HEK293T (cell line): ENCODE measurements at regions not wholly inside any gene's neighbourhood (a gene's known extent, or its start where the extent isn't known, plus 50 kb on each side); places are given as distances from the start of the nearest gene placed in this dataset.

Experiments
- CTCF ChIA-PET: fragments of 350-600 bp; formaldehyde crosslinking; extraction: SDS; loops from one replicate; lab custom pipeline; 2021; ENCODE audit warnings: antibody characterized with exemption, inconsistent platforms; lab: Yijun Ruan, JAX
- POLR2A ChIA-PET: fragments of 350-600 bp; formaldehyde crosslinking; extraction: SDS; loops from one replicate; lab custom pipeline; 2020; ENCODE audit warnings: antibody characterized with exemption, inconsistent platforms; lab: Yijun Ruan, JAX
- DNase-seq: peaks from one replicate; pipeline ENCODE4 v3.0.0; 2012; ENCODE audit warnings: mixed read lengths; ENCODE audit errors: extremely low spot score
- ARNT ChIP-seq: fragments of 450-650 bp; IDR thresholded peaks from 2 replicates; pipeline ENCODE4 v1.6.1; 2017; ENCODE audit warnings: mild to moderate bottlenecking
- BHLHE40 ChIP-seq: fragments of 450-650 bp; IDR thresholded peaks from 2 replicates; pipeline ENCODE4 v1.6.1; 2016; ENCODE audit warnings: mild to moderate bottlenecking, moderate library complexity, borderline replicate concordance
- CTBP1 ChIP-seq: fragments of 450-650 bp; IDR thresholded peaks from 2 replicates; pipeline ENCODE4 v1.6.1; 2016; ENCODE audit warnings: borderline replicate concordance
- ELF4 ChIP-seq: fragments of 450-650 bp; IDR thresholded peaks from 2 replicates; pipeline ENCODE4 v1.6.1; 2017; ENCODE audit warnings: antibody characterized with exemption
- FOXA1 ChIP-seq: fragments of 450-650 bp; IDR thresholded peaks from 2 replicates; pipeline ENCODE4 v1.6.1; 2016; ENCODE audit warnings: mild to moderate bottlenecking
- FOXK2 ChIP-seq: fragments of 450-650 bp; IDR thresholded peaks from 2 replicates; pipeline ENCODE4 v1.6.1; 2016; ENCODE audit warnings: mild to moderate bottlenecking
- FOXM1 ChIP-seq: fragments of 450-650 bp; IDR thresholded peaks from 2 replicates; pipeline ENCODE4 v1.6.1; 2017; ENCODE audit warnings: mild to moderate bottlenecking, borderline replicate concordance
- HDGF ChIP-seq: fragments of 450-650 bp; IDR thresholded peaks from 2 replicates; pipeline ENCODE4 v1.6.1; 2017; ENCODE audit warnings: antibody characterized with exemption, borderline replicate concordance
- L3MBTL2 ChIP-seq: fragments of 450-650 bp; conservative IDR thresholded peaks from 2 replicates; pipeline ENCODE4 v1.6.1; 2016; ENCODE audit warnings: mild to moderate bottlenecking
- LEF1 ChIP-seq: fragments of 450-650 bp; IDR thresholded peaks from 2 replicates; pipeline ENCODE4 v1.6.1; 2017; ENCODE audit warnings: mild to moderate bottlenecking, borderline replicate concordance
- NFRKB ChIP-seq: fragments of 450-650 bp; IDR thresholded peaks from 2 replicates; pipeline ENCODE4 v1.6.1; 2016; ENCODE audit warnings: mild to moderate bottlenecking, moderate library complexity
- PKNOX1 ChIP-seq: fragments of 450-650 bp; IDR thresholded peaks from 2 replicates; pipeline ENCODE4 v1.6.1; 2016
- SP1 ChIP-seq: fragments of 450-650 bp; IDR thresholded peaks from 2 replicates; pipeline ENCODE4 v1.6.1; 2017
- SUZ12 ChIP-seq: fragments of 450-650 bp; IDR thresholded peaks from 2 replicates; pipeline ENCODE4 v1.6.1; 2016; ENCODE audit warnings: mild to moderate bottlenecking
- TARDBP ChIP-seq: fragments of 450-650 bp; IDR thresholded peaks from 2 replicates; pipeline ENCODE4 v1.6.1; 2016
- ZNF384 ChIP-seq: fragments of 450-650 bp; IDR thresholded peaks from 2 replicates; pipeline ENCODE4 v1.6.1; 2016

- ChIA-PET POLR2A (no interaction called here), CTCF (no interaction called here)
- TF ChIP-seq FOXM1 (no peak), TARDBP (no peak), ZNF384 (no peak), NFRKB (no peak), LEF1 (no peak), FOXA1 (no peak), SUZ12 (no peak), L3MBTL2 (no peak)
- no peak for DNase-seq
These were observed 176.5 kb upstream of the SOX11 start for GRCh38 chr2:5515693-5516092.

- CTCF ChIA-PET: no interaction called here
- POLR2A ChIA-PET: no interaction called here
- TF ChIP-seq ZNF384 (no peak), TARDBP (no peak), SP1 (no peak), CTBP1 (no peak), NFRKB (no peak), FOXK2 (no peak), ELF4 (no peak), FOXA1 (no peak), L3MBTL2 (no peak), BHLHE40 (no peak), ARNT (no peak), SUZ12 (no peak), PKNOX1 (no peak), FOXM1 (no peak), LEF1 (no peak)
These were observed 172.9 kb upstream of the SOX11 start for GRCh38 chr2:5519286-5519685.

GRCh38 chr2:5520463-5520972, 171.7 kb upstream of the SOX11 start:
- TF ChIP-seq TARDBP: no peak
- TF ChIP-seq CTBP1: no peak
- no peak for TF ChIP-seq ZNF384
- no peak for TF ChIP-seq HDGF
- TF ChIP-seq NFRKB: no peak
- TF ChIP-seq FOXK2: no peak
- TF ChIP-seq L3MBTL2: no peak
- no peak for TF ChIP-seq LEF1
- TF ChIP-seq SP1: no peak
- no peak for TF ChIP-seq FOXM1
- TF ChIP-seq PKNOX1: no peak
- TF ChIP-seq SUZ12: no peak
- TF ChIP-seq BHLHE40: no peak
- DNase-seq: no peak
- ChIA-PET CTCF (interaction anchor here (0.5 to 0.6 kb wide), 2 partner anchors 821 to 1232 kb away, joined by 3 to 4 read pairs; no protein-coding TSS in a partner anchor), POLR2A (no interaction called here)

More at GRCh38 chr2:5519286-5519685, 172.9 kb upstream of the SOX11 start:
- no peak for DNase-seq

- ChIA-PET POLR2A (no interaction called here), CTCF (no interaction called here)
- no peak for TF ChIP-seq SUZ12
- no peak for TF ChIP-seq BHLHE40
- no peak for TF ChIP-seq FOXM1
- TF ChIP-seq SP1: no peak
- no peak for TF ChIP-seq TARDBP
- TF ChIP-seq PKNOX1: no peak
- no peak for TF ChIP-seq ARNT
- TF ChIP-seq ELF4: no peak
- TF ChIP-seq NFRKB: no peak
- no peak for TF ChIP-seq HDGF
- no peak for TF ChIP-seq FOXK2
- TF ChIP-seq L3MBTL2: no peak
- TF ChIP-seq CTBP1: no peak
- no peak for TF ChIP-seq LEF1
- TF ChIP-seq ZNF384: no peak
- TF ChIP-seq FOXA1: no peak
- no peak for DNase-seq
These were observed 170.7 kb upstream of the SOX11 start for GRCh38 chr2:5521461-5521860.

- POLR2A ChIA-PET: no interaction called here
- TF ChIP-seq TARDBP (no peak), FOXM1 (no peak), BHLHE40 (no peak), HDGF (no peak), ELF4 (no peak), NFRKB (no peak), FOXK2 (no peak), L3MBTL2 (no peak), PKNOX1 (no peak), LEF1 (no peak), ZNF384 (no peak), ARNT (no peak), SUZ12 (no peak), CTBP1 (no peak), FOXA1 (no peak), SP1 (no peak)
- CTCF ChIA-PET: no interaction called here
- DNase-seq: no peak
These were observed 167.6 kb upstream of the SOX11 start for GRCh38 chr2:5524551-5524950.

- ChIA-PET POLR2A (no interaction called here), CTCF (no interaction called here)
- DNase-seq: no peak
- TF ChIP-seq TARDBP: no peak
These were observed 163.5 kb upstream of the SOX11 start for GRCh38 chr2:5528706-5529105.
